A549 (cell line): ENCODE measurements at regions not wholly inside any gene's neighbourhood (a gene's known extent, or its start where the extent isn't known, plus 50 kb on each side); places are given as distances from the start of the nearest gene placed in this dataset.

ENCODE experiments used
- TF ChIP-seq, protein P1 (sequence below): fragments of 150-350 bp; IDR thresholded peaks from 2 replicates; pipeline ENCODE4 v1.6.1; 2014; ENCODE audit warnings: low read depth, mild to moderate bottlenecking, low read length
- TF ChIP-seq, protein P2 (sequence below): fragments of >200 bp; sonication (Bioruptor Twin); formaldehyde crosslinking; IDR thresholded peaks from 3 replicates; pipeline ENCODE4 v1.5.1; 2016

DNA sequence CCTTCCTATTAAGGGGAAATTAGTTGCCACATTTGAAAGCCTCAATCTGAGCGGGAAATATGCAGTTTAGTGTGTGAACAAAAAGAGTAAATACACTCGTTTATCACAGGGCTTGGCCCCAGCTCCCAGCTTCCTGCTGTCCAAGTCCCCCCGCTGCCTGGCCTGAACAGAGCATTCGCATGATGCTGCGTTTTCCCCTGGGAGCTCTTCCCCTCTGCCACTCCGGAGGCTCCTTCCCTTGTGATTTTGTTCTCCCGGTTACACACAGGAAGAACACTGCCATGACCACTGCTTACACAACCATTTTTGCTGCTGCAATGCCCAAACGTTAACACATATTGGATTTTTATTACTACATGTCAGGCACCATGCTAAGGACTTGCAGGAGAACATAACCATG, 120.7 kb upstream of the ADARB2 start:
- TF ChIP-seq, protein P1, sequence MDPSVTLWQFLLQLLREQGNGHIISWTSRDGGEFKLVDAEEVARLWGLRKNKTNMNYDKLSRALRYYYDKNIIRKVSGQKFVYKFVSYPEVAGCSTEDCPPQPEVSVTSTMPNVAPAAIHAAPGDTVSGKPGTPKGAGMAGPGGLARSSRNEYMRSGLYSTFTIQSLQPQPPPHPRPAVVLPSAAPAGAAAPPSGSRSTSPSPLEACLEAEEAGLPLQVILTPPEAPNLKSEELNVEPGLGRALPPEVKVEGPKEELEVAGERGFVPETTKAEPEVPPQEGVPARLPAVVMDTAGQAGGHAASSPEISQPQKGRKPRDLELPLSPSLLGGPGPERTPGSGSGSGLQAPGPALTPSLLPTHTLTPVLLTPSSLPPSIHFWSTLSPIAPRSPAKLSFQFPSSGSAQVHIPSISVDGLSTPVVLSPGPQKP = no peak
- TF ChIP-seq, protein P2, sequence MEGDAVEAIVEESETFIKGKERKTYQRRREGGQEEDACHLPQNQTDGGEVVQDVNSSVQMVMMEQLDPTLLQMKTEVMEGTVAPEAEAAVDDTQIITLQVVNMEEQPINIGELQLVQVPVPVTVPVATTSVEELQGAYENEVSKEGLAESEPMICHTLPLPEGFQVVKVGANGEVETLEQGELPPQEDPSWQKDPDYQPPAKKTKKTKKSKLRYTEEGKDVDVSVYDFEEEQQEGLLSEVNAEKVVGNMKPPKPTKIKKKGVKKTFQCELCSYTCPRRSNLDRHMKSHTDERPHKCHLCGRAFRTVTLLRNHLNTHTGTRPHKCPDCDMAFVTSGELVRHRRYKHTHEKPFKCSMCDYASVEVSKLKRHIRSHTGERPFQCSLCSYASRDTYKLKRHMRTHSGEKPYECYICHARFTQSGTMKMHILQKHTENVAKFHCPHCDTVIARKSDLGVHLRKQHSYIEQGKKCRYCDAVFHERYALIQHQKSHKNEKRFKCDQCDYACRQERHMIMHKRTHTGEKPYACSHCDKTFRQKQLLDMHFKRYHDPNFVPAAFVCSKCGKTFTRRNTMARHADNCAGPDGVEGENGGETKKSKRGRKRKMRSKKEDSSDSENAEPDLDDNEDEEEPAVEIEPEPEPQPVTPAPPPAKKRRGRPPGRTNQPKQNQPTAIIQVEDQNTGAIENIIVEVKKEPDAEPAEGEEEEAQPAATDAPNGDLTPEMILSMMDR = no peak
